ENCODE measurements at regions not wholly inside any gene's neighbourhood (a gene's known extent, or its start where the extent isn't known, plus 50 kb on each side); places are given as distances from the start of the nearest gene placed in this dataset.

- TF ChIP-seq CTCF (IDR thresholded peaks at IDR 0.05; ENCODE audit: low read depth, low read length, poor library complexity, severe bottlenecking): no peak
- no peak for TF ChIP-seq EZH2phosphoT487 (IDR thresholded peaks at IDR 0.05; ENCODE audit: borderline replicate concordance, low read length)
Measured at GRCh38 chr11:97894978-97895377, 1125.8 kb upstream of the CNTN5 start.
